ENCODE measurements at regions not wholly inside any gene's neighbourhood (a gene's known extent, or its start where the extent isn't known, plus 50 kb on each side); places are given as distances from the start of the nearest gene placed in this dataset.

DNA sequence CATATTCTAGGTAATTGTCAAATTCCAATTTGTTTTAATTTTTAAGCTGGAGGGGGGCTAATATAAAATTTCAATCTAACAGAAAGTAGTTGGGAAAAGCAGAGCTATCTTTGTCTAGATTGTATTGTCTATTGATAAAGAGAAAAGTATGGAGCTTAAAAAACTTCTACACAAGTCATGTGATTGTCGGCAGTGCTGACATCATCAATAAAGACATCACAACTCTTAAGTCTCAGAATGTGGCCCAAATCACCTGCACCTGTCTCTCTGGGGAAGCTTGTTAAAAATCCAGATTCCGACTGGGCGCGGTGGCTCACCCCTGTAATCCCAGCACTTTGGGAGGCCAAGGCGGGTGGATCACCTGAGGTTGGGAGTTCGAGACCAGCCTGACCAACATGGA, 333.8 kb downstream of the RASEF start:
- DNase-seq (ENCODE audit: extremely low read depth, low read depth) = no peak
- TF ChIP-seq, protein P1, sequence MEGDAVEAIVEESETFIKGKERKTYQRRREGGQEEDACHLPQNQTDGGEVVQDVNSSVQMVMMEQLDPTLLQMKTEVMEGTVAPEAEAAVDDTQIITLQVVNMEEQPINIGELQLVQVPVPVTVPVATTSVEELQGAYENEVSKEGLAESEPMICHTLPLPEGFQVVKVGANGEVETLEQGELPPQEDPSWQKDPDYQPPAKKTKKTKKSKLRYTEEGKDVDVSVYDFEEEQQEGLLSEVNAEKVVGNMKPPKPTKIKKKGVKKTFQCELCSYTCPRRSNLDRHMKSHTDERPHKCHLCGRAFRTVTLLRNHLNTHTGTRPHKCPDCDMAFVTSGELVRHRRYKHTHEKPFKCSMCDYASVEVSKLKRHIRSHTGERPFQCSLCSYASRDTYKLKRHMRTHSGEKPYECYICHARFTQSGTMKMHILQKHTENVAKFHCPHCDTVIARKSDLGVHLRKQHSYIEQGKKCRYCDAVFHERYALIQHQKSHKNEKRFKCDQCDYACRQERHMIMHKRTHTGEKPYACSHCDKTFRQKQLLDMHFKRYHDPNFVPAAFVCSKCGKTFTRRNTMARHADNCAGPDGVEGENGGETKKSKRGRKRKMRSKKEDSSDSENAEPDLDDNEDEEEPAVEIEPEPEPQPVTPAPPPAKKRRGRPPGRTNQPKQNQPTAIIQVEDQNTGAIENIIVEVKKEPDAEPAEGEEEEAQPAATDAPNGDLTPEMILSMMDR (IDR thresholded peaks at IDR 0.05; ENCODE audit: low read depth, low read length) = no peak

GRCh38 chr9:82729991-82730589, 332.9 kb downstream of the RASEF start:
- TF ChIP-seq, protein P1 (IDR thresholded peaks at IDR 0.05; ENCODE audit: low read depth, low read length) = no peak
- no peak for DNase-seq (ENCODE audit: extremely low read depth, low read depth)

DNA sequence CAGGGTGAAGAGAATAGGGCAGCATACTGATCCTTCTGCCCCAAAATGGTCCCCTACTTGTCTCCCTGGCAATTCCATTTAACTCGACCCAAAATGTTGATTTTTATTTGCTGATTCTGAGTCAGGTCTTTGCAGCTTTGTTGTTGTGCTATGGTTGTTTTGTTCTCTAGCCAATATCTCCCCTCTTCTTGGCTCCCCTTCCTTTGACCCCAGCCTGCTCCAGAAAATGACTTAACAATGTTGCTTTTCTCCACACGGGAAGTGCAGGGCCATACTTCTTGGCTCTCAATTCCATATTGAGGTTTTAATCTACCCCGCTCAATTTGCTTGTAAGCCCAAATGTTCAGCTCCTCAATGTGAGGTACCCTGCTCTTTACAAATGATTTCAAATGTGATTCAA, 330.0 kb downstream of the RASEF start:
- TF ChIP-seq, protein P1 (IDR thresholded peaks at IDR 0.05; ENCODE audit: low read depth, low read length) = no peak
- DNase-seq (ENCODE audit: extremely low read depth, low read depth) = no peak

DNA sequence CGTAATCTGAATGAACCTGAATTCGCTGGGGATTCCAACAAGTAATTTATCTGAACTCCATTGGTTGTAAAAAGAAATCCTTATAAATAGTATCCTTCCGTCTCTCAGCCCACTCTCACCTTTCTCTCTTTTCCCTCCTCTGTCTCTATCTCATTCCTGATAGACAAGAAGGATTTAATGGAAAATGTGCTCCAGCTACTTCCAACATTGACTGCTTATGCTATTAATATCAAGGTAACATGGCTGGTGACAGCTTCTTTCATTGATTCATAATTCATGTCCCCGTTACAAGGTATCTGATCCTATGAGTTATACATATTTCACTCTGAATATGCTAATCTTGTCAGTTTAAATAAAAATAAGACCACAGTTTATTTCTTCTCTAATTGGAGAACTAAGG, 326.8 kb downstream of the RASEF start:
- TF ChIP-seq, protein P1 (IDR thresholded peaks at IDR 0.05; ENCODE audit: low read depth, low read length) = no peak

DNA sequence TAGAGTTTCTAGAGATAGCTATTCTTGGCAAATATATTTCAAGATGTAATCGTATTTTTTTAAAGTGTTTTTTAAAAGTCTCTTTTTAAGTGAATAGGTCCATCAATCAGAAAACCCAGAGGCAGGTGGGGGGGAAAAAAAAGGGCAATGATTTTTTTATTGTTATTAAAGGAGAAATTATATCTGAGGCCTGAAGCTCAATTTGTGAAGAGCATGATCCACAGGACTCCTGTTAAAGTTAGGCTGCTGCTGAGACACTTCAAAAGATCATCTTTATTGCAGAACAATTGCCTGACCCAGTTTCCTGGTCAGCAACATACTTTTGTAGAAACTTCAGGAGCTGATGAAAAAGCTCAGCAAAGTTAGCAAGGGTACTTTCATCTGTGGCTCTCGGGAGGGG, 326.2 kb downstream of the RASEF start:
- TF ChIP-seq, protein P1 (IDR thresholded peaks at IDR 0.05; ENCODE audit: low read depth, low read length) = no peak
- DNase-seq (ENCODE audit: extremely low read depth, low read depth) = no peak

More for the DNA sequence above, 326.8 kb downstream of the RASEF start:
- no peak for DNase-seq (ENCODE audit: extremely low read depth, low read depth)

GRCh38 chr9:82745919-82746318, 317.0 kb downstream of the RASEF start:
- no peak for DNase-seq (ENCODE audit: extremely low read depth, low read depth)

GRCh38 chr9:82750411-82750913, 312.5 kb downstream of the RASEF start:
- TF ChIP-seq, protein P1 (IDR thresholded peaks at IDR 0.05; ENCODE audit: low read depth, low read length) = no peak
- no peak for DNase-seq (ENCODE audit: extremely low read depth, low read depth)

More at GRCh38 chr9:82745919-82746318, 317.0 kb downstream of the RASEF start:
- TF ChIP-seq, protein P1 (IDR thresholded peaks at IDR 0.05; ENCODE audit: low read depth, low read length) = no peak
